ENCODE measurements at regions not wholly inside any gene's neighbourhood (a gene's known extent, or its start where the extent isn't known, plus 50 kb on each side); places are given as distances from the start of the nearest gene placed in this dataset.

- DNase-seq = no peak
- intact Hi-C loops (cut with DNase I) = no loop called here
Measured at GRCh38 chr10:44190541-44190940, 194.4 kb downstream of the CXCL12 start.

DNA sequence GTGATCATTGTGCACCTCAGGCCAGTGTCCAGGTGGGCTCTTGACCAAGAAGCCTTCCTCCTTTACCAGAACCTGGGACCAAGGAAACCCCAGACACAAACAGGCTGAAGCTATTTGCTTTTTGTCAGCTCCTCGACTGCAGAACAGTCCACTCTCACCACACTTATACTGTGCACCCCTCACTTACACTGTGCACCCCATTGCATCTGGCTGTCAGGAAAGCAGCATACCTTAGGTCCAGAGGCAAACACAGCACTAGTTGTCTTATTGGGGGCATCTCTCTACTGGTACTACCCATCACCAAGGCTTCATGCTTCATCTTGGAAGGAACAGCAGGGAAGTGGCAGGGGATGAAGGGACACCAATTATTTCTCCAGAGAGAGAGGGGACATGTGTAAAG lies 198.1 kb downstream of the CXCL12 start:
- intact Hi-C loops (cut with DNase I) = no loop called here
- no peak for DNase-seq

DNA sequence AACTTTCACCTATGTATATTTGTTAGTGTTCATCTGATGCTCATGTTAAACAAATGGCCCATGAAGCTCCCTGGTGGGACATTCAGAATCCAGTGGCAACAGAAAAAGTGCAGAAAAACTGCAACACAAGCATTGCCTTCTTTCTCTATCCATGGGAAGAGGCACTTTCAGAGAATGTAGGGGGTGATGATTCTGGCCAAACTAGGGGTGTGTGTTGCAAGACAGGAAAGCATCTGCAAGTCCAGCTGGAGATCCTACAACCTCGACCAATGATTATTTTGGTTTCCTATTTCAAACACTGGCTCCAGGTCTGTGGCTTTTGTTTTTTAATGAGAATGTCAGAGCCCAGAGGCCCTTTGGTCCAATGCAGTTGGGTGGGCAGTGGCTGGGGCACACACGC lies 198.7 kb downstream of the CXCL12 start:
- DNase-seq = no peak
- intact Hi-C loops (cut with DNase I) = no loop called here

- peak in 1 of 42 donors; percentile 10 for DNase-seq
- intact Hi-C loops (cut with DNase I) = no loop called here
Measured at GRCh38 chr10:44185315-44185666, 199.6 kb downstream of the CXCL12 start.

- intact Hi-C loops (cut with DNase I) = no loop called here
Measured at GRCh38 chr10:44184633-44185314, 200.1 kb downstream of the CXCL12 start.

GRCh38 chr10:44183667-44184632 lies 200.9 kb downstream of the CXCL12 start:
- no peak for DNase-seq
- intact Hi-C loops (cut with DNase I) = no loop called here

More at GRCh38 chr10:44184633-44185314, 200.1 kb downstream of the CXCL12 start:
- DNase-seq = no peak

- intact Hi-C loops (cut with DNase I) = no loop called here
- DNase-seq = no peak
Measured at GRCh38 chr10:44182909-44183308, 202.0 kb downstream of the CXCL12 start.

DNA sequence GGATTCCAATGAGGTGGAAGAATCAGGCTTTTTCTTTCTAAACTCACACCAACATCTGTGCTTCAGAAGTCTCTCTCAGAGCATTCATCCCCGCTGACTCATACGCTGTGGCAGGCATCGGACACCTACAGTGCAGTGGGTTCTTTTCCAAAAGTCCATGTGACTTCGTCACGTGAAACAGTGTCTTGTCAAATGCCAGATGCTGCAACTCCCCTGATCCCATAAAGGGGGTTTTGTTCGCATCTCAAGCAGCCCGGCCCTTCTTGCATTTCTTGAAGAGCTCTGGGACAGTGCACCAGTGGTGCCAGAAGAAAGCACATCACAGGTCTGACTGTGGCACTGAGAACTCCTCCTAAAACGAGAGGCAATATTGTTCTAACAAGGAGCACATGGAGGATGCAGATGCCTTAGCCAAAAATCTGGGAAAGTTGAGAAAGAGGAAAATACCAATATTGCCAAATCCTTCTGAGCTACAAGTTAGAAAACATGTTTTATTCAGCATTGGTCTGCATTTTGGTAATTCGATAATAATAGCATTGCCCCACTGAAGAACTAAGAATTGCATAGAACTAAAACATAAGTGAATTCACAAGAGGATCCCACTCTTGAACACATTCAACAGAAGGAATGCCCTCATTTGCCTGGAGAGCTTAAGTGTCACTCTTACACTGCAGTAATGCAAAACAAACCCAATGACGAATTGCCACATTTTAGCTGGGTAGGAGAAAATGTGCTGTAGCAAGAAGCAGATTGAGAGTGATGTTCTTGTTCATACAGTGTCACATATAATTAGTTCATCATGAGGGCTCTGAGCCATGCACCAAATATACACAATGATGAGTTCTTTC lies 204.4 kb downstream of the CXCL12 start:
- DNase-seq = peak in 3 of 42 donors; percentile 16 to 39 (median 20)
- intact Hi-C loops (cut with DNase I) = no loop called here

- intact Hi-C loops (cut with DNase I) = no loop called here
- no peak for DNase-seq
Measured at GRCh38 chr10:44178856-44179255, 206.0 kb downstream of the CXCL12 start.

DNA sequence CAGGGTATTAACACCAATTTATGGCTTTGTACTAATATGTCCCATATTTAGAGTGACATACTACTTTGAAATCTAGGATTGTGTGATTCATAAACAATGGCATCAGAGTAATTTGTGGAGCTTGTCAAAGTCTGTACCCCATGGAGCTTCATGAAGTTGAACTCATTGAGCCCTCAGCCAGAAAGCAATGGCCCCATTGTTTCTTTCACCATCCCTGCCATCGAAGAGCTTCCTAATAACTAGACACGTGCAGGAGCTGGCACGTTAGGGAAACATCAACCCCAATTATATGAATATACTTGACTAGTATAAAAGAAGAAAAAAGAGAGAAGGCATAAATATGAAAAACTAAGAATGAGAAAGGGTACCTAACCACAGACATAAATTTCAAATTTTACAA lies 206.6 kb downstream of the CXCL12 start:
- intact Hi-C loops (cut with DNase I) = no loop called here
- DNase-seq = no peak

DNA sequence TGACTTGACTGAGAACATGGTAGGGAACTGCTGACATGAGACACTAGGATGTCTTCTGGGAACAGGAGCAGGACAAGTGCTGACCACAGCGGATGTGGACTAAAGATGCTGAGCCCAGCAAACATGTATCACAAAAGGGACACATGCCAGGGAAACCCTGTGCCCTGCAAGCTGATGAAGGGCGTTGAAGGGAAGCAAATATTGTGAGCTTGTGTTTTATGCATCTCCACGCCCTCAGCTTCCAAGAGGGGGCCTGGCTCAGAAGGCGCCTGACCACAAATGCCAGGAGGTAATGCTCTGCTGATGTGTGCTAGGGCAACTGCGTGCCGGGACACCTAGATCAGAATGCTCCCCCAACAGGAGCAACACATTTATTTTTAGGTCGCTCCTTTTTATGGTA lies 207.3 kb downstream of the CXCL12 start:
- DNase-seq = no peak
- intact Hi-C loops (cut with DNase I) = no loop called here

DNA sequence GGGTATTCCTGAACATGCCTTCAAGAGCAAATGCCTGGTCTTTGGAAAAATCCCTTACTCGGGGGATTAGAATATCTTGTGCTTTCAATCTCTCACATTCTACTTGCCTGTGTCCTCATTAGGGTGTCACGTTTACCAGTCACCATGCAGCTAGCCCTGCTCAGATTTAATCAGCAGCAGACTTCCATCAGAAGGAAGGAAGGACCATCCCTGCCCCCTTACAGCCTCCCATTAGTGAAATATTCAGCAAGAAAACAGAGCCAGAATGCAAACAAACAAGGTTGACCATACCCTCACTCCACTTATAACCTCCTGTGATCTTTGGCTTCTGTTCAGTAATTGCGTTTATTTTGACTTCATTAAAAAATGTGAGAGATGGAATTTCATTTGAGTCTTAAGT lies 208.6 kb downstream of the CXCL12 start:
- no peak for DNase-seq
- intact Hi-C loops (cut with DNase I) = no loop called here

- intact Hi-C loops (cut with DNase I) = no loop called here
Measured at GRCh38 chr10:44173608-44173894, 211.3 kb downstream of the CXCL12 start.

DNA sequence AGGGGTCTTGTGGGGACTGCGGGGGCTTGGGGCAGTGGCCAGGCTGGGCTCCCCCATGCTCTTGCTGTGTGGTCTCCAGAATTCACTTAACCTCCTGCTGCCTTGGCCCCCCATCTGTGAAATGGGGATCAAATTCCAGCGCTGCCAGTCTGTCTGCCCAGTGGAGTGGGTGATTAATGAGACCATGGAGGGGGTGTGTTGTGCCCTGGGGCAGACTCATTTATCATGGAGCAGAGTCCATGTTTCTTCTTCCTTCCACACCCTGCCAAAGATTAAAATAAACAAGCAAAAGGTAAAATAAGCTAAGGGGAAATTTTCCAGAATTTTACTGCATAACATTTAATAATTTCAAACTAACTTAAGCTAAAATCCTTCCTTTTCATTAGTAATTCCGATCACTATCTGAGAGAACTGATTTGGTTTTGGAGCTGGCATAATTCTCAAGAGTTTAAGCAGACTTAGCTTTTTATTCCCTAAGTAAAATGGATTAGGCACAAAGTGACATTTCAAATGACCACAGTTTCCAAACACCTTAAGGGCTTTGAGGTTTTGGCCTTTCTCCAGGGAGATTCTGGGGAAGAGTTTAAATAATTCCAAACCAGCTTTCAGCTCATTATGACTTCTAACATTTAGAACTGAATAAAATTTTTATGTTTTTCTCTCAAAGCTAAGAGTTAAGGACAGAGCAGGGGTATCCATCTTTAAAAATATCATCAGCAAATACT lies 211.9 kb downstream of the CXCL12 start:
- intact Hi-C loops (cut with DNase I) = no loop called here
- no peak for DNase-seq

More at GRCh38 chr10:44173608-44173894, 211.3 kb downstream of the CXCL12 start:
- DNase-seq = no peak

DNA sequence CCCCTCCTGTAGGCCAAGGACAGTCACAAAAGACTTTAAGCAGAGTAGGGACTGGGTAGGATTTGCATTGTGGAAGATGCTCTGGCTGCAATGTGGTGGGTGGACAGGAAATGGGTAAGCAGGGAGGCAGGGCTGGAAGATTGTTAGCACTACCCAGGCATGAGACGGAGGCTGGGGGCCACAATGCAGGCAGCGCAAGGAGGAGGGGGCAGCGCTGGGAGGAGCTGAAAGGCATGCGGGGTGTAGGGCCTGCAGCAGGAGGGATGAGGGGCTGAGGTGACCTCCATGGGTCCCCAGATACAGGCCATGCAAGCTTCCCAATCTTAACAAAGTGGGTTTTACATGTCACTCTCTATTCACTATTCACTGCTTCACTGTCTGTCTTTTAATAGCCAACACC lies 213.1 kb downstream of the CXCL12 start:
- DNase-seq = no peak

DNA sequence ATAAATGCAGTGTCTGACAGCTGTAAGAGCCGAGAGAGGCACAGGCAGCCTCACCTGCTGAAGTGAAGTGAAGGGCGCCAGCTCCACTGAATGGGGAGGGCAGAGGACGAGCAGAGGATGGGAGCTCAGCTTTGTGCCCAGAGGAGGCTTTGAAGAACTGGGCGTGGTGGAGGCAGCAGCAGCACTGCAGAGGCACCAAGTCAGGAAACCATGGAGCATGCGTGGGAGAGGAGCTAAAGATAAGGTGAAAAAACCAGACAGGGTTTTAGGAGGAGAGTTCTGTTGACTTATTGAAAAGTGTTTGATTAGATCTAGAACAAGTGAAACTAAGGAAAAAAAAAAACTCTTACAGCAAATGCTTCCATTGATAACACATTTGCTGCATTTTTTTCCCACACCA lies 216.4 kb downstream of the CXCL12 start:
- intact Hi-C loops (cut with DNase I) = no loop called here
- no peak for DNase-seq

More for the DNA sequence above, 213.1 kb downstream of the CXCL12 start:
- intact Hi-C loops (cut with DNase I) = no loop called here

DNA sequence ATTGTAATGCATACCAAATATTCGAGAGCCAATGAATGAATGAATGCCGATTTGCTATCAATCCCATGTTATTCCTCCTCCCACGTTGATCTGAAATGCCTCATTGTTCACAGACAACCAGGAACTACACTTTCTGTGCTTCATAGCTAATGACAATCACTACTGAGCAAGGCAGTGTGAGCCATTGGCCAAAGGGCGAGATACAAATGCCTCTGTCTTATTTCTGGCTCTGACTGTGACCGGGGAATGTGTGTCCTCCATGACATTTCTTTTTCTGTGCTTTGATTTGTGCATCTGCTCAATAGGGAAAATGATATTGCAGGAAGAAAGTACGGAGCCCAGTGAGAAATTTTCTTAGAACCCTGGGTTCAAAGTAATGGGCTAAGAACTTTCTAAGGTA lies 217.1 kb downstream of the CXCL12 start:
- intact Hi-C loops (cut with DNase I) = no loop called here
- no peak for DNase-seq

DNA sequence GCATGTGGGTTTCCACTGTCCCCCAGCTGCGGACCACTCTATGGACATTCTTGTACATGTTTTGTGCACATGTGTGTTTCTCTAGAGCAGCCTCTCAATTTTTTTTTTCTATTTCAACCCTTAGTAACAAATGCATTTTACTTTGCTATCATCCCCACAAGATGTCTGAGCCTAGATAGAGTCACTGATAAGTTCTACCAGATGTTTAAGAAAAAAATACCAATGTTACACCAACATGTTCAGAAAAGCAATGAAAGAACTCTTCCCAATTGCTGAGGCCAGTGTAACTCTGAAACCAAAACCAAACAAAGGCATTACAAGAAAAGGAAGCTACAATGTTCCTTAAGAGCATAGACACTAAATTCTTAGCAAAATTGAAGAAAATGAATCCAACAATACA lies 218.5 kb downstream of the CXCL12 start:
- intact Hi-C loops (cut with DNase I) = no loop called here
- DNase-seq = no peak

DNA sequence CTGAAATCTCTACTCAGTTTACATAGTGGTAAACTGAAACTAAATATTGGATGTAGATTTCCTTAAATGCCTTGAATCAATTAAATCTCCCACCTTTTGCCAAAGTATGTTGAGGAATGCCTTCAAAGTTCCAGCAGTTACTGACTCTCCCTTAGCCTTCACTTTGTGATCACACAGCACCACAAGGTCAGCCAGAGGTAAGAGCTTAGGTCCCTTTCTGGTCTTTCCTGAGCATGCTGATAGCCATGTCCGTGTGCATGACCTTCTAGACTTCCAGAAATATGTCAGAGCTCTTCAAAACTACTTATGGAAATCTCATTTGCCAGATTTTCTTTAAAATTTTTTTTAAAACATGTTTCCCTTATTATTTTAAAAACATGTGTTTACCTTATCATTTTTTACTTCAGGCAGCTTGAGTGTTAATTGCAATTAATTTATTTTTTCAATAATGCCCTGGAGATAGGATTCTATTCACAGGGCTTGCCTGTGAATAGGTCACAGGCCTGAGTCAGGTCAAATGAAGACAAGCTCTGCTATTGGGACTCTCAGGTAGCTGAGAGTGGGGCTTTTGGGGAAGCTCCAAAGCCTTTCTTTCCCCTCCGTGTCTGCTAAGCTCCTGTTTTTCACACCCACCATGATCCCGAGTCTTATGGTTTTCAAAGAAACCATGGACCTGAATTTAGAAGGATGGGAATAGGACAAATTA lies 220.5 kb downstream of the CXCL12 start:
- intact Hi-C loops (cut with DNase I) = no loop called here
- DNase-seq = no peak
